Stimulated activated CD8-positive, alpha-beta memory T cell treated with anti-CD3 and anti-CD28 coated beads, Interleukin-4, amount 100 ng/mL, for 24 hours (primary cell): ENCODE measurements at regions not wholly inside any gene's neighbourhood (a gene's known extent, or its start where the extent isn't known, plus 50 kb on each side); places are given as distances from the start of the nearest gene placed in this dataset.

Experiments
- DNase-seq: peaks from one replicate; pipeline ENCODE4 v3.0.0-alpha.2; 2020; ENCODE audit warnings: low read depth

- DNase-seq: no peak
Measured at GRCh38 chr1:87511449-87511848, 182.8 kb downstream of the LMO4 start.

GRCh38 chr1:87512431-87512830 lies 183.8 kb downstream of the LMO4 start:
- no peak for DNase-seq

- no peak for DNase-seq
Measured at GRCh38 chr1:87513255-87513654, 184.6 kb downstream of the LMO4 start.

- DNase-seq: no peak
Measured at GRCh38 chr1:87513966-87514660, 185.4 kb downstream of the LMO4 start.

- DNase-seq: no peak
Measured at GRCh38 chr1:87515781-87516180, 187.1 kb downstream of the LMO4 start.

GRCh38 chr1:87518794-87519193 lies 190.1 kb downstream of the LMO4 start:
- DNase-seq: no peak

- no peak for DNase-seq
Measured at GRCh38 chr1:87521452-87521851, 192.8 kb downstream of the LMO4 start.

- DNase-seq: no peak
Measured at GRCh38 chr1:87523466-87523865, 194.8 kb downstream of the LMO4 start.

- DNase-seq: no peak
Measured at GRCh38 chr1:87524021-87524754, 195.5 kb downstream of the LMO4 start.

- no peak for DNase-seq
Measured at GRCh38 chr1:87528754-87529517, 200.3 kb downstream of the LMO4 start.

GRCh38 chr1:87530042-87530807 lies 201.5 kb downstream of the LMO4 start:
- no peak for DNase-seq

- no peak for DNase-seq
Measured at GRCh38 chr1:87535551-87535950, 206.9 kb downstream of the LMO4 start.

GRCh38 chr1:87539147-87539546 lies 210.5 kb downstream of the LMO4 start:
- DNase-seq: no peak

- DNase-seq: no peak
Measured at GRCh38 chr1:87542697-87543096, 214.0 kb downstream of the LMO4 start.

GRCh38 chr1:87549738-87550137 lies 221.1 kb downstream of the LMO4 start:
- no peak for DNase-seq

GRCh38 chr1:87553511-87553910 lies 224.8 kb downstream of the LMO4 start:
- DNase-seq: no peak

GRCh38 chr1:87555366-87555765 lies 226.7 kb downstream of the LMO4 start:
- DNase-seq: no peak

GRCh38 chr1:87556326-87556725 lies 227.6 kb downstream of the LMO4 start:
- no peak for DNase-seq

GRCh38 chr1:87558921-87559320 lies 230.2 kb downstream of the LMO4 start:
- DNase-seq: no peak

GRCh38 chr1:87560137-87560536 lies 231.5 kb downstream of the LMO4 start:
- no peak for DNase-seq

GRCh38 chr1:87560601-87561360 lies 232.1 kb downstream of the LMO4 start:
- no peak for DNase-seq
